RWPE1 (cell line): ENCODE measurements at regions not wholly inside any gene's neighbourhood (a gene's known extent, or its start where the extent isn't known, plus 50 kb on each side); places are given as distances from the start of the nearest gene placed in this dataset.

Experiments used
- CTCF ChIA-PET: fragments of 350-600 bp; sonication (Branson Sonifier 250); formaldehyde crosslinking; extraction: SDS; loops from one replicate; lab custom pipeline; 2021; lab: Yijun Ruan, JAX
- POLR2A ChIA-PET: fragments of 400-600 bp; formaldehyde crosslinking; extraction: SDS; loops from one replicate; lab custom pipeline; 2020; ENCODE audit warnings: antibody characterized with exemption; ENCODE audit not compliant: low non-redundant PET; lab: Yijun Ruan, JAX
- DNase-seq: peaks from one replicate; pipeline ENCODE4 v3.0.0; 2012; ENCODE audit warnings: low spot score
- H3K27ac ChIP-seq: fragments of 450-650 bp; 2 replicates; pipeline ENCODE4 v1.5.1; 2017
- CTCF ChIP-seq: fragments of 450-650 bp; conservative IDR thresholded peaks from 2 replicates; pipeline ENCODE4 v1.5.1; 2017; ENCODE audit warnings: low read depth, mild to moderate bottlenecking

DNA sequence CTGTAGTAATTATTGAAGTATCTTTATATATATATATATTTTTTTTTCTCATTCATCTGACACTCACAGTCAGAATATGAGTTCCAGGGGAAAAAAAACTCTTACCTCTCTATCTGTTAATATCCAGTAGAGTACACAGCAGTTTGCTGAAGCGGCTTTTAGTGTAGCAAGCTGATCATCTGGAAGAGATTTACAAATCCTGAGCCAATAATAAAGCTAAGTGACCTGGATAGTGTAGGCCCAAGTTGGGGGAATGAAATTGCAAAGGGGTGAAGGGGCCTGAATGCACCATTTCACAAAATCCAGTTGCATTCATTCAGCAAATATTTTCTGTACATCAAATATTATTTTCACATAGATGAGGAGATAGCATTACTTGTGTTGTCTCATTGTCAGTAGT is 234.6 kb upstream of the FLRT2 start:
- ChIA-PET POLR2A (no interaction called here), CTCF (no interaction called here)
- H3K27ac ChIP-seq: no peak overlapping the region
- TF ChIP-seq CTCF: no peak
- DNase-seq: no peak

DNA sequence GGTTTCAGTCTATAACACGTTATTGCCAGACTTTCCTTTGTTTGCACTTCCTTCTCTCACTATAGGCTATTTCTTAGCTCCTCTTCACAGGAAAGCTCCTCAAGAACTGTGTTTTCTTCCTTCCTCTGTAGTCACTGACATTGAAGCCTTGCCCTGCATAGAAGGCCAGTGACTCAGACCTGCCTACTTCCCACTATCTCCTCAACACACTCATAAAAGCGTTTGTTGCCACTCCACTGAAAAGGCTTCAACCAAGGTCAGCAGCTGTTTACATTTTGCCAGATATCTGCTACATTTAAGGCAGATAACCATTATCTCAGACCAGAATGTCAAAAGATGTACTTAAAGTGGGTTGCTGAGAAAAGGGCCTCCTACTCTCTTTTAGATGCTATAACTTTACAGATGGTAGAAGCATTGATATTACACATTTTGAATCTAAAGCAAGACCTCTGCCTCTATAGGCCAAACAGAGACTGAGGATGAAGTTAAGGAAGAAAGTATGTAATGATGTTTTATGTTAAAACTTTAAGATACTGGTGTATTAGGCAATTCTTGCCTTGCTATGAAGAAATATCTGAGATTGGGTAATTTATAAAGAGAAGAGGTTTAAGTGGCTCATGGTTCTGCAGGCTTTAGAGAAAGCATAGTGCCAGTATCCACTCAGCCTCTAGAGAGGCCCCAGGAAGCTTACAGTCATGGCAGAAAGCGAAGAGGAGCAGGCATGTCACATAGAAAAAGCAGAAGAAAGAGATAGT is 233.3 kb upstream of the FLRT2 start:
- TF ChIP-seq CTCF: no peak
- H3K27ac ChIP-seq: no peak overlapping the region
- peak; percentile 3 for DNase-seq
- CTCF ChIA-PET: no interaction called here
- POLR2A ChIA-PET: no interaction called here

- DNase-seq: no peak
- CTCF ChIA-PET: interaction anchor here (0.7 kb wide), 1 partner anchor 40 kb away, joined by 9 read pairs; no protein-coding TSS in a partner anchor
- no peak for TF ChIP-seq CTCF
- POLR2A ChIA-PET: no interaction called here
- no peak overlapping the region for H3K27ac ChIP-seq
Observed at GRCh38 chr14:85300107-85300506, 229.8 kb upstream of the FLRT2 start.

DNA sequence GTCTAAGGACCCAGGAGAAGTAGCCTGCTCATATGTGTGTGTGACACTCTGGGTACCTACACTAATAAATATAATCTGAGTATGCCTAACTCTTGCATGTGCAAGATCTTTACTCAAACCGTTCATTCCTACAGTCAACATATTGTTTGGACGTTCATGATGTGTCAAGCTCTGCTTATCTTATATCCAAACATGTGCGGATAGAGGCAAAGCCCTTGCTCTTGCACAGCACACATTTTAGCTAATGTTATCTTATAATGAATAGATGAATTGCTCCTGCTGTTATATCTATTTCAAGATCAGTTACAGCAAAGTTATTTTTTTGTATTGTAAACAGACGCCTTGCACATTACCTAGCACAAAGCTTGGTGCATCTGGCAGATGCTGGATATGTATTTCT is 228.4 kb upstream of the FLRT2 start:
- ChIA-PET POLR2A (no interaction called here), CTCF (interaction anchor here (0.6 kb wide), 1 partner anchor 124 kb away, joined by 3 read pairs; no protein-coding TSS in a partner anchor)
- no peak overlapping the region for H3K27ac ChIP-seq
- TF ChIP-seq CTCF: no peak
- no peak for DNase-seq

GRCh38 chr14:85306024-85306423 is 223.9 kb upstream of the FLRT2 start:
- CTCF ChIA-PET: no interaction called here
- POLR2A ChIA-PET: no interaction called here
- H3K27ac ChIP-seq: no peak overlapping the region
- no peak for DNase-seq
- no peak for TF ChIP-seq CTCF

DNA sequence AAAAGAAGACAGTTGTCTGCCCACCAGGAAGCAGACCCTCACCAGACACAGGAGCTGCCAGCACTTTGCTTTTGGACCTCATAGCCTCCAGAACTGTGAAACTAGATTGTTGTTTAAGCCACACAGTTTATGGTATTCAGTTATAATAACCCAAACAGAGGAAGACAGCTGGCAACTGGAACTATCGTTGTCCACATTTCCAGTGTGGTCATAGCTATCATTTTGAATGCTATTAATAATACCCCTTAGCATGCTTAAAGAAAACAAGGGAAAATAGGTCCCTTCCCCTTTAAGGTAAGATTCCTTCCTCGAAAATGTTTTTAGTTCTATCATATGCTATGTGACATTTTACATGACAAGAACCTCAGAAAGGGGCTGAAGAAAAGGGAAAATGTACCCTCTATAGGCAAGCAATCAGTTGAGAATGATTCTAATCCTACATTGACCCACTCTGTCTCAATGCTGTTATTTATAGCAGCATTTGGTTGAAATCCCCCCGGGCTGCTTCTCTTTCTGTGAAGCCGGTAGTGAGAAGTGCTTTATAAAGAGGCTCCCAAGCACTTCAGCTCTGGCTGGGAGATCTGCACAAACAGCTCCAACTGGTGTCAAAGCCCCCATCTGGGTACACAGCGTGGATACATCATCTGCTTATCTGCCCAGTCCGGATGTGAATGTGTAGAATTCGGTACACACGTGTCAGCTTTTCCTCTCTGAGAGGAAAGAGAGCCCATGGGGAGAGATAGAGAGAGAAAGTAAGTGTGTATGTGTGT is 221.2 kb upstream of the FLRT2 start:
- H3K27ac ChIP-seq: no peak overlapping the region
- DNase-seq: no peak
- no peak for TF ChIP-seq CTCF
- CTCF ChIA-PET: no interaction called here
- POLR2A ChIA-PET: no interaction called here
